ENCODE measurements at regions not wholly inside any gene's neighbourhood (a gene's known extent, or its start where the extent isn't known, plus 50 kb on each side); places are given as distances from the start of the nearest gene placed in this dataset.

DNA sequence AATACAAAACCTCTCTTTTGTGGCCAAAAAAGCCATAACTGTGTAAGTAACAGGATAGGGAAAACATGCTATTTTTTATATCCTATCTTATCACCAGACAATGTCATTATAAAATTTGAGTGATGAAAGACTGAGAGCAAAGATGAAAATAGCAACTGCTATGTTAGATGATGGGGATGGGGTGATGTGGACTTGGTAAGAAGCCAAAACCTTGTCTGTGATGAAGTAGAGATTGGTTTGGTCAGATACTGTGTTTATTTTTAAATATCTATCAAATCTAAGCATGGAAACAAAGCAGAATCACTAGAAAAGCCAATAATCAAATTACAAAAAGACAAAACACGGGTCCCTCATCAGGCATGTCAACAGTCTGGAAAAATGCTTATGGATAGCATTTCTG, 631.1 kb upstream of the NR5A2 start:
- TF ChIP-seq, protein P1, sequence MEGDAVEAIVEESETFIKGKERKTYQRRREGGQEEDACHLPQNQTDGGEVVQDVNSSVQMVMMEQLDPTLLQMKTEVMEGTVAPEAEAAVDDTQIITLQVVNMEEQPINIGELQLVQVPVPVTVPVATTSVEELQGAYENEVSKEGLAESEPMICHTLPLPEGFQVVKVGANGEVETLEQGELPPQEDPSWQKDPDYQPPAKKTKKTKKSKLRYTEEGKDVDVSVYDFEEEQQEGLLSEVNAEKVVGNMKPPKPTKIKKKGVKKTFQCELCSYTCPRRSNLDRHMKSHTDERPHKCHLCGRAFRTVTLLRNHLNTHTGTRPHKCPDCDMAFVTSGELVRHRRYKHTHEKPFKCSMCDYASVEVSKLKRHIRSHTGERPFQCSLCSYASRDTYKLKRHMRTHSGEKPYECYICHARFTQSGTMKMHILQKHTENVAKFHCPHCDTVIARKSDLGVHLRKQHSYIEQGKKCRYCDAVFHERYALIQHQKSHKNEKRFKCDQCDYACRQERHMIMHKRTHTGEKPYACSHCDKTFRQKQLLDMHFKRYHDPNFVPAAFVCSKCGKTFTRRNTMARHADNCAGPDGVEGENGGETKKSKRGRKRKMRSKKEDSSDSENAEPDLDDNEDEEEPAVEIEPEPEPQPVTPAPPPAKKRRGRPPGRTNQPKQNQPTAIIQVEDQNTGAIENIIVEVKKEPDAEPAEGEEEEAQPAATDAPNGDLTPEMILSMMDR (IDR thresholded peaks at IDR 0.05) = no peak
- TF ChIP-seq POLR2A (IDR thresholded peaks at IDR 0.05) = no peak
- Histone ChIP-seq H3K4me1 (no peaks in the 10 kb centered on the region), H3K27me3 (no peaks in the 10 kb centered on the region), H3K36me3 (no peaks in the 10 kb centered on the region), H3K27ac (no peak overlapping the region), H3K9me3 (no peaks in the 10 kb centered on the region), H3K4me3 (no peak overlapping the region)
- no peak for DNase-seq

DNA sequence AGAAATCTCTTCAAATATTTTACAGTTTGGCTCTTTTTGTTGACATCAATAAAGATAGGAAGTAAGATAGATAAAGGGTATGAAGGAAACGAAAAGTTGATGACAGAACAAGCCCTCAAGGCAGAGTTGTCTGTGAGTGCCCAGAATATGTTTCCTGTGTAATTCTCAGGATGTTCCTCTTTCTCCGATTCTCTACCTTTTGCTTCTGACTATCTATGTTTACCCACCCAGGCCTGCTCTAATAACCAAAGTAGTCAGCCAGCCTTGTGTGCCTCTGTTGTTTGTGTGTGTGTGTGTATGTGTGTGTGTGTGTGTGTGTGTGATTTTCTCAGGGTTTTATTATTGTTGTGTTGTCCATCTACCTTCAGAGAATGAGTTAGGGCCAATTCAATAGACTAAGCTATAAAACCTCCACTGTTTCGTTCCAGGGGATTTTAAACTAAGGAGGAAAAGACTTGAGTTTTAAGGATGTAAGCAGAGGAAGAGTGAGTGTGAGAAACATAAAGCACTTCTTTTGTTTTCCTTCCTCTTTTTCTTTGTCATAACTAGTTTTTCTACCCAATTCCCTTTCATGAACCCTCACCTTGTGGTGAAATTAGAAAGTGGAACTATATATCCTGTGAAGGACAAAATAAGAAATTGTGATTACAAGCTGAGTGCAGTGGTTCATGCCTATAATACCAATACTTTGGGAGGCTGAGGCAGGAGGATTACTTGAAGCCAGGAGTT, 627.4 kb upstream of the NR5A2 start:
- Histone ChIP-seq H3K9me3 (no peaks in the 10 kb centered on the region), H3K4me3 (no peak overlapping the region), H3K27me3 (no peaks in the 10 kb centered on the region), H3K27ac (peak overlapping the region in 1 of 4 donors; percentile 28), H3K4me1 (no peaks in the 10 kb centered on the region), H3K36me3 (no peaks in the 10 kb centered on the region)
- no peak for DNase-seq
- TF ChIP-seq, protein P1 (IDR thresholded peaks at IDR 0.05) = no peak
- TF ChIP-seq POLR2A (IDR thresholded peaks at IDR 0.05) = no peak

DNA sequence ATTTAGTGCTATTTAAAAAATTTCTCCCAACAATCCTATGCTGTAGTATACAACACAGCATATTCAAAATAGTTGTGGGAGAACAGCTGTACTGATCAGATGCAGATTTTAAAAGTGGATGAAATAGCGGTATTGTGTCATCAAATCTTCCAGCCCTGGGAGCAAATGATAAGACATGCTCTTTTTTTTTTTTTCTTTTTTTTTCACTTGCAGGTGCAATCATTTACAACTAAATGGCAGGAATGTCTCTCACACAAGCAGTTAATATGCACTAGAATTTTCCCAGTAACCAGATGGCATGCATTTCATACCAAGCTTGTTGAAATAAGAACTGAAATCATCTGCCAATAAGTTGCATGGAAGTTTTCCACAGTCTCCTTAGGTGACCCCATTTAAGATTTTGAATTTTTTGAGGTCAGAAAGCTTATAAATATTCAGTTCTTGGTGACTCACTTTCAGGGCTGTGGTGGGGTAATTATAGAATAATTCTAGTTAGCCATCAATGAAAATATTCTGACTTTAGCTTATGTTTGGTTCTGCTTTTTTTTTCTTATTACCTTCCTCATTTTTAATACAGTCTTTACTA, 623.9 kb upstream of the NR5A2 start:
- H3K27ac ChIP-seq = no peak overlapping the region
- no peaks in the 10 kb centered on the region for H3K36me3 ChIP-seq
- H3K4me3 ChIP-seq = no peak overlapping the region
- no peaks in the 10 kb centered on the region for H3K27me3 ChIP-seq
- H3K4me1 ChIP-seq = no peaks in the 10 kb centered on the region
- TF ChIP-seq POLR2A (IDR thresholded peaks at IDR 0.05) = no peak
- TF ChIP-seq, protein P1 (IDR thresholded peaks at IDR 0.05) = no peak
- DNase-seq = no peak
- no peaks in the 10 kb centered on the region for H3K9me3 ChIP-seq

DNA sequence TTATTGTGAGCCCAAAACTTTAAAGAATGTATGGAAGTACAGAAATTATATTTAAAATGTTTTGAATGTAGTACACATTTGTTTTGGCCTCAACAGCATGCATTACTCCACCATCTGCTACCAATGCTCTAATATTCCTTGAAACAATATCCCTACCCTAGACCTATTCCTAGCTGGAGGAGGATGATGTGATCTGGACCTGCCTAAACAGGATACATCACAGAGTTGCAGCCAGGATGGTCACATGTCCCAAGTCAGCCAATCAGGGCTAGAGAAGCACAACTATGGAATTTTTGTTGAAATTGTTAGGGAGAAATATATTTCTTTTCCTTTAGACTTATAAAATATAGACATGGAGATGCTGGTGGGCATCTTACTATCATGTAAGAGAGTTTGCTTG, 623.3 kb upstream of the NR5A2 start:
- DNase-seq = no peak
- TF ChIP-seq, protein P1 (IDR thresholded peaks at IDR 0.05) = no peak
- no peak for TF ChIP-seq POLR2A (IDR thresholded peaks at IDR 0.05)
- H3K27ac ChIP-seq = no peak overlapping the region
- H3K4me1 ChIP-seq = no peaks in the 10 kb centered on the region
- no peaks in the 10 kb centered on the region for H3K27me3 ChIP-seq
- no peak overlapping the region for H3K4me3 ChIP-seq
- H3K36me3 ChIP-seq = no peaks in the 10 kb centered on the region
- H3K9me3 ChIP-seq = no peaks in the 10 kb centered on the region

DNA sequence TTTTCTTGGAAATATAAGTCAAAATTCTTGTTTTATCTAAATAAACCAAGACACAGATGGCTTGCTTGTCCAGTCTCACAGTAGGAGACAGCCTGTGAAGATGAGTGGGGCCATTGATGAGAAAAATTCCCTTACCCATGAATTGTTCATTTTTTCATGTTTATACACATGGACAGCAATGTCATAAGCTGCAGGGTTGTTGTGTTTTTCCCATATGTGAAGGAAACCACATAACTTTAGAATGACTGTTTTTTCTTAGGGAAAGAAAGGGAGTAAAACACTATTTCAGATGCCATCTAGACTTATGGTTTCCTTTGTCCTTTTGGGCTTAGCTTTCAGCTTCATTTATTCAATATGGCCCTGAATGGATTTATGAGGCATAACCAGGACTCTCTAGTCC, 622.5 kb upstream of the NR5A2 start:
- no peak overlapping the region for H3K4me3 ChIP-seq
- H3K9me3 ChIP-seq = no peaks in the 10 kb centered on the region
- H3K36me3 ChIP-seq = no peaks in the 10 kb centered on the region
- TF ChIP-seq, protein P1 (IDR thresholded peaks at IDR 0.05) = no peak
- no peak for TF ChIP-seq POLR2A (IDR thresholded peaks at IDR 0.05)
- H3K4me1 ChIP-seq = no peaks in the 10 kb centered on the region
- no peak for DNase-seq
- no peaks in the 10 kb centered on the region for H3K27me3 ChIP-seq
- no peak overlapping the region for H3K27ac ChIP-seq

All from Peyer's patch (tissue), 4 donors.